Liver (tissue), 3 donors: ENCODE measurements at regions not wholly inside any gene's neighbourhood (a gene's known extent, or its start where the extent isn't known, plus 50 kb on each side); places are given as distances from the start of the nearest gene placed in this dataset.

Experiments
- CTCF ChIP-seq: fragments of 150-350 bp; IDR thresholded peaks from 2 replicates; pipeline ENCODE4 v1.5.1; 2017; ENCODE audit warnings: improper control_type of control experiment, low read depth, low read length; ENCODE audit not compliant: missing input control
- MAX ChIP-seq: IDR thresholded peaks from 2 replicates; pipeline ENCODE4 v1.6.1; 2016; ENCODE audit warnings: antibody characterized with exemption
- RAD21 ChIP-seq, 2 donors: IDR thresholded peaks; 2 replicates each; pipeline ENCODE4 v1.6.1; 2016; ENCODE audit warnings: antibody characterized with exemption in 2 of 2, mild to moderate bottlenecking in 2 of 2
- REST ChIP-seq: IDR thresholded peaks from 2 replicates; pipeline ENCODE4 v1.6.1; 2016; ENCODE audit warnings: antibody characterized with exemption, mild to moderate bottlenecking
- SP1 ChIP-seq: IDR thresholded peaks from 2 replicates; pipeline ENCODE4 v1.6.1; 2018; ENCODE audit warnings: antibody characterized with exemption, mild to moderate bottlenecking
- TAF1 ChIP-seq: conservative IDR thresholded peaks from 2 replicates; pipeline ENCODE4 v1.6.1; 2016; ENCODE audit warnings: antibody characterized with exemption, mild to moderate bottlenecking
- YY1 ChIP-seq: IDR thresholded peaks from 2 replicates; pipeline ENCODE4 v1.6.1; 2016; ENCODE audit warnings: antibody characterized with exemption, mild to moderate bottlenecking
- ZBTB33 ChIP-seq: IDR thresholded peaks from 2 replicates; pipeline ENCODE4 v1.6.1; 2016; ENCODE audit warnings: antibody characterized with exemption
- donor health status: healthy.
- donor health status: healthy.

- no peak for TF ChIP-seq YY1
- no peak for TF ChIP-seq RAD21 (IDR thresholded peaks at IDR 0.05)
- TF ChIP-seq CTCF = no peak
- TF ChIP-seq REST = no peak
- TF ChIP-seq SP1 = no peak
- no peak for TF ChIP-seq ZBTB33
- TF ChIP-seq TAF1 = no peak
- no peak for TF ChIP-seq MAX
These were observed 1055.9 kb downstream of the NR2F1-AS1 start for GRCh38 chr5:92525131-92525530.
